ENCODE measurements at regions not wholly inside any gene's neighbourhood (a gene's known extent, or its start where the extent isn't known, plus 50 kb on each side); places are given as distances from the start of the nearest gene placed in this dataset.

GRCh38 chr17:77899498-77899897 is 59.0 kb upstream of the TNRC6C start:
- DNase-seq = no peak

- DNase-seq = no peak
Measured at GRCh38 chr17:77901481-77901880, 57.0 kb upstream of the TNRC6C start.

- DNase-seq = no peak
Measured at GRCh38 chr17:77905266-77905665, 53.2 kb upstream of the TNRC6C start.

- DNase-seq = no peak
Measured at GRCh38 chr17:77905766-77906165, 52.7 kb upstream of the TNRC6C start.

- DNase-seq = no peak
Measured at GRCh38 chr17:77906377-77906871, 52.1 kb upstream of the TNRC6C start.

GRCh38 chr17:77907497-77908461 is 50.7 kb upstream of the TNRC6C start:
- no peak for DNase-seq

- no peak for DNase-seq
Measured at GRCh38 chr17:77908501-77908900, 50.0 kb upstream of the TNRC6C start.

All from CD4-positive, alpha-beta T cell treated with Interleukin-6 for 4 hours (primary cell).